Ovary (tissue), 3 donors: ENCODE measurements at regions not wholly inside any gene's neighbourhood (a gene's known extent, or its start where the extent isn't known, plus 50 kb on each side); places are given as distances from the start of the nearest gene placed in this dataset.

Experiments used
- CTCF ChIP-seq, 3 donors: fragments of 450-650 bp in 2 of 3; fragments of 200-600 bp in 1 of 3; IDR thresholded peaks; one replicate each; pipeline versions ENCODE4 v1.5.1 to v1.8.0; 2016 to 2022; ENCODE audit warnings: antibody characterized with exemption in 3 of 3, mild to moderate bottlenecking in 1 of 3
- EP300 ChIP-seq: sonication (generic); formaldehyde crosslinking; IDR thresholded peaks from one replicate; pipeline ENCODE4 v1.6.1; 2017; ENCODE audit warnings: antibody characterized with exemption
- POLR2A ChIP-seq: fragments of 450-650 bp; IDR thresholded peaks from one replicate; pipeline ENCODE4 v1.6.1; 2017; ENCODE audit warnings: antibody characterized with exemption, mild to moderate bottlenecking, moderate library complexity
- donor health status: DM: no; HTN: no; CAD: no.

- no peak for TF ChIP-seq EP300
- TF ChIP-seq CTCF (IDR thresholded peaks at IDR 0.05), result no peak
- no peak for TF ChIP-seq POLR2A
These were observed 707.5 kb downstream of the PCDH7 start for GRCh38 chr4:31427691-31428090.
